ENCODE measurements at regions not wholly inside any gene's neighbourhood (a gene's known extent, or its start where the extent isn't known, plus 50 kb on each side); places are given as distances from the start of the nearest gene placed in this dataset.

DNA sequence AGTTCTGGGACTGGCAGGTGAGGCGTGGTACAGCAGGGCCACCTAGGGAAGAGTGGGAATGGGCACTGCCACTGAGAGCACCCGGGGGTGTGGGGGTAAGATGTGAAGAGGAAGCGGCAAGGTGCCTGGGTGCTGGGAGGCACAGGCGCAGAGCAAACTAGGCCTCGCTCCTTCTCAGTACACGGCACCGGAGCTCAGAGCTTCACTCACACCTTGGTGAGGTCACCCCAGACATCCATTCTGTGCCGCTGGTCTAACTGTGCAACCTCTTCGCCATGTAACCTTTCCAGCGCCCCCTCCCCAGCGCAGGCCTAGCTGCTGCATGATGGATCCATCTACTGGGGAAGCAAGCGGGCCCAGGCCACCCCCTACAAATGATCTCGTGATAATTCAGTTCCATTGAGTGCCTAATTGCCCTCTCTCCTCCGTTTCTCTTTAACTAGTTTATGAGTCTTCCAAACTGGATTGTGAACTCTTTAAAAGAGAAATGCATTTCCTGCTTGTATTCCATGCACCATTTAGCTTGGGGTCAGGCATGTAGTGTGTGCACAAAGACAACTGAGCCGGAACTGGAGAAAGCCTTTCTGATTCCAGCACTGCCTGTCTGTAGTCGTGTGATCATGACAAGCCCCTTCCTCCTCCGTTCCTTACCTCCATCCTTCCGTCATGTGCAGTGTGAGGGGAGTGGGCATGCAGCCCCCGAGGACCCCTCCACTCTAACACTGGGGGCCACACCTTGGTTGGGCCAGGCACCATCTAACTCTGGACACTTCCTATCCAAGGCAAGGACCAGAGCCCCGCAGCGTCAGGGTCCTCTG lies 1475.2 kb downstream of the TBC1D22A start:
- CTCF ChIA-PET, result no interaction called here
- Histone ChIP-seq H3K27ac (ENCODE audit: low read depth, low read length) (no peak overlapping the region), H3K79me2 (ENCODE audit: insufficient read depth, low read length) (no peaks in the 10 kb centered on the region), H3K4me1 (ENCODE audit: control insufficient read depth in 1 of 2, insufficient read depth in 2 of 2, low read length in 2 of 2) (no peaks in the 10 kb centered on the region), H3K4me3 (replicated peaks in 1 of 2; ENCODE audit: low read depth in 1 of 2, low read length in 2 of 2) (no peak overlapping the region), H3K9me2 (ENCODE audit: insufficient read depth) (no peaks in the 10 kb centered on the region), H2AFZ (ENCODE audit: low read depth, low read length, poor library complexity, severe bottlenecking) (no peak overlapping the region), H3K36me3 (ENCODE audit: control insufficient read depth in 1 of 2, insufficient read depth in 2 of 2, low read length in 2 of 2) (no peaks in the 10 kb centered on the region), H3K9me3 (ENCODE audit: control insufficient read depth in 1 of 2, insufficient read depth in 1 of 2, low read depth in 1 of 2, low read length in 2 of 2) (peaks cover 7 to 10% of the 10 kb centered on the region in 2 experiments; a peak in 2 of 4 replicates), H4K20me1 (ENCODE audit: insufficient read depth) (no peaks in the 10 kb centered on the region), H3K4me2 (ENCODE audit: low read length) (no peak overlapping the region), H3K9ac (ENCODE audit: low read length) (no peak overlapping the region), H3K27me3 (ENCODE audit: insufficient read depth, low read length) (no peaks in the 10 kb centered on the region)
- intact Hi-C loops (cut with micrococcal nuclease), result no loop called here
- no TSS peak for BruUV-seq (replicated peaks)
- POLR2A ChIA-PET, result no interaction called here
- TF ChIP-seq CEBPB (IDR thresholded peaks at IDR 0.05; ENCODE audit: low read depth), result no peak
- TF ChIP-seq EGR1 (IDR thresholded peaks at IDR 0.05; ENCODE audit: low read depth), result no peak
- no peak for TF ChIP-seq EZH2phosphoT487 (IDR thresholded peaks at IDR 0.05; ENCODE audit: borderline replicate concordance)
- no peak for DNase-seq (ENCODE audit: low read depth, low spot score)
- RAD21 ChIA-PET (ENCODE audit: low non-redundant PET in 1 of 2, low total read pairs in 2 of 2, uncharacterized antibody in 2 of 2, unreplicated experiment in 2 of 2), result no interaction called here
- no peak for ATAC-seq

DNA sequence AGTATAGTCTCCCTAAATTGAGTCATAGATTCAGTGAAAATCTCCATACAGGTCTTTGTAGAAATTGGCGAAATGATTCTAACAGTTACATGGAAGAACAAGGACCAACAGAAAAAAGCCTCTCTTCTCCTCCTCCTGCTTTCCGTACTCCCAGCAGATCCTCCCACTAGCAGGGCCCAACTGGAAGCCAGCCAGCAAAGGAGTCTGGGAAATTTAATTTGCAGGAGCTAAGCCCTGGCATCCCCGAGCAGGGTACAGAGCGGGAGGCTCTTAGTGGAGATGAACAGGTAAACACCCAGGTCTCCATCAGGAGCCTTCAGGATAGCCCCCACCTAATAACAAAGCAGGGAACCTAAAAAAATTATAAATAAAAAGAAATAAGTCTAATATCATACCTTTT lies 1473.8 kb downstream of the TBC1D22A start:
- H3K9me2 ChIP-seq (ENCODE audit: insufficient read depth), result no peaks in the 10 kb centered on the region
- ChIA-PET CTCF (no interaction called here), RAD21 (ENCODE audit: low non-redundant PET in 1 of 2, low total read pairs in 2 of 2, uncharacterized antibody in 2 of 2, unreplicated experiment in 2 of 2) (no interaction called here), POLR2A (no interaction called here)
- H3K9ac ChIP-seq (ENCODE audit: low read length), result no peak overlapping the region
- H3K36me3 ChIP-seq (ENCODE audit: control insufficient read depth in 1 of 2, insufficient read depth in 2 of 2, low read length in 2 of 2), result no peaks in the 10 kb centered on the region
- no TSS peak for BruUV-seq (replicated peaks)
- H4K20me1 ChIP-seq (ENCODE audit: insufficient read depth), result no peaks in the 10 kb centered on the region
- no peaks in the 10 kb centered on the region for H3K4me1 ChIP-seq (ENCODE audit: control insufficient read depth in 1 of 2, insufficient read depth in 2 of 2, low read length in 2 of 2)
- H3K27ac ChIP-seq (ENCODE audit: low read depth, low read length), result no peak overlapping the region
- DNase-seq (ENCODE audit: low read depth, low spot score) (no peak), ATAC-seq (no peak)
- H3K4me3 ChIP-seq (replicated peaks in 1 of 2; ENCODE audit: low read depth in 1 of 2, low read length in 2 of 2), result no peak overlapping the region
- peaks cover 10% of the 10 kb centered on the region in 2 experiments; a peak in 2 of 4 replicates for H3K9me3 ChIP-seq (ENCODE audit: control insufficient read depth in 1 of 2, insufficient read depth in 1 of 2, low read depth in 1 of 2, low read length in 2 of 2)
- no peak overlapping the region for H2AFZ ChIP-seq (ENCODE audit: low read depth, low read length, poor library complexity, severe bottlenecking)
- H3K79me2 ChIP-seq (ENCODE audit: insufficient read depth, low read length), result no peaks in the 10 kb centered on the region
- H3K4me2 ChIP-seq (ENCODE audit: low read length), result no peak overlapping the region
- no peaks in the 10 kb centered on the region for H3K27me3 ChIP-seq (ENCODE audit: insufficient read depth, low read length)
- intact Hi-C loops (cut with micrococcal nuclease), result no loop called here
- TF ChIP-seq EZH2phosphoT487 (IDR thresholded peaks at IDR 0.05; ENCODE audit: borderline replicate concordance) (no peak), RAD21 (IDR thresholded peaks at IDR 0.05; ENCODE audit: low read depth) (no peak), SRF (IDR thresholded peaks at IDR 0.05; ENCODE audit: low read depth) (no peak), EZH2 (IDR thresholded peaks at IDR 0.05) (no peak), FOSL1 (IDR thresholded peaks at IDR 0.05; ENCODE audit: low read depth) (no peak), ZNF274 (IDR thresholded peaks at IDR 0.05; ENCODE audit: low read depth, low read length) (no peak), EGR1 (IDR thresholded peaks at IDR 0.05; ENCODE audit: low read depth) (no peak), CEBPB (IDR thresholded peaks at IDR 0.05; ENCODE audit: low read depth) (no peak), REST (IDR thresholded peaks at IDR 0.05; ENCODE audit: low read depth) (no peak), SP1 (IDR thresholded peaks at IDR 0.05; ENCODE audit: low read depth) (no peak), CTCF (IDR thresholded peaks at IDR 0.05 in 2 of 3, conservative IDR thresholded peaks at IDR 0.05 in 1 of 3; ENCODE audit: borderline replicate concordance in 1 of 3, insufficient read depth in 1 of 3, low read depth in 2 of 3, low read length in 2 of 3) (no peak), YY1 (IDR thresholded peaks at IDR 0.05; ENCODE audit: extremely low read depth, insufficient replicate concordance, low read depth, low read length) (no peak), MAX (IDR thresholded peaks at IDR 0.05) (no peak)
- TF ChIP-seq, protein P1, sequence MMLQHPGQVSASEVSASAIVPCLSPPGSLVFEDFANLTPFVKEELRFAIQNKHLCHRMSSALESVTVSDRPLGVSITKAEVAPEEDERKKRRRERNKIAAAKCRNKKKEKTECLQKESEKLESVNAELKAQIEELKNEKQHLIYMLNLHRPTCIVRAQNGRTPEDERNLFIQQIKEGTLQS (IDR thresholded peaks at IDR 0.05), result no peak
